ENCODE measurements at regions not wholly inside any gene's neighbourhood (a gene's known extent, or its start where the extent isn't known, plus 50 kb on each side); places are given as distances from the start of the nearest gene placed in this dataset.

DNA sequence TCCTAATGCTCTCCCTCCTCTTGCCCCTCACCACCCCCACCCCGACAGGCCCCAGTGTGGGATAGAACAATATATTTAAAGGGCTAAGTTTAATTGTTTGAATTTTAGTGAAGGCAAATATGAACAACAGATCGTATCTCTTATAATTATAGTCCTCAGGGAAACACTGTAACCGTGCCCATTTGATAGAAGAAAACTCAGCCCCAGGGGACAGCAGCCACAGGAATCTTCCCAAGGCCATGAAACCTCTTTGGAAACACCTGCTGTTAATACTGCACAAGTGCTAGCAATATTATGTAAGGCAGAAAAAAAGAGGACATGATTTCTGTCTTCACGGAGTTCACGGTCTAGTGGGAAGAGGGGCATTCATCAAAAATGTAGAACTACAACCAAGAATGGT is 142.2 kb downstream of the URB2 start:
- no peak overlapping the region for H3K9ac ChIP-seq (replicated peaks in 1 of 4; ENCODE audit: extremely low read depth in 1 of 4, low read depth in 3 of 4, low read length in 3 of 4)
- no peak overlapping the region for H3K14ac ChIP-seq (ENCODE audit: insufficient read length)
- H3K4me3 ChIP-seq (ENCODE audit: extremely low read depth in 1 of 4, insufficient read depth in 2 of 4, low read depth in 3 of 4, low read length in 4 of 4): no peak overlapping the region
- H3K36me3 ChIP-seq (ENCODE audit: control insufficient read depth in 2 of 4, insufficient read depth in 4 of 4, low read length in 3 of 4): peaks cover 0 to 2% (median 0%) of the 10 kb centered on the region in 4 experiments; a peak in 1 of 8 replicates
- no peak overlapping the region for H3K56ac ChIP-seq (replicated peaks; ENCODE audit: insufficient read length, low read depth, low read length)
- no peak overlapping the region for H2AK5ac ChIP-seq (ENCODE audit: low read depth, low read length)
- no peak overlapping the region for H4K5ac ChIP-seq (ENCODE audit: insufficient read length, low read depth, low read length)
- no peak overlapping the region for H3K23ac ChIP-seq (ENCODE audit: insufficient read length)
- no peak overlapping the region for H2BK15ac ChIP-seq (ENCODE audit: low read length)
- 90% methylated on average over 5 of the region's 5 CpGs; no CpG with 5 or more reads in 1 of the 2 experiments for WGBS, 2 experiments (ENCODE audit: extremely low coverage in 1 of 2, insufficient coverage in 1 of 2, insufficient read length in 1 of 2, insufficient replicate concordance in 2 of 2, low coverage in 1 of 2, low lambda C conversion rate in 2 of 2, missing lambda C conversion rate in 1 of 2)
- FAIRE-seq (no peak), DNase-seq (ENCODE audit: low read depth in 1 of 2, low spot score in 2 of 2) (no peak)
- no peak overlapping the region for H2BK120ac ChIP-seq (replicated peaks; ENCODE audit: low read depth, low read length)
- H3K4me2 ChIP-seq (ENCODE audit: insufficient read depth in 1 of 2, low read depth in 2 of 2, low read length in 2 of 2): no peak overlapping the region
- 0 out of 2 replicates have a peak overlapping the region, but pooled peaks have one; percentile 15 for H2AFZ ChIP-seq (ENCODE audit: low read length)
- H4K8ac ChIP-seq (ENCODE audit: extremely low read depth, insufficient read depth, low read length): no peak overlapping the region
- ChIA-PET POLR2A (ENCODE audit: partially characterized antibody) (no interaction called here), CTCF (ENCODE audit: partially characterized antibody) (no interaction called here)
- no peak overlapping the region for H2BK5ac ChIP-seq (ENCODE audit: low read depth, low read length)
- no peak overlapping the region for H2BK12ac ChIP-seq (ENCODE audit: low read depth, low read length)
- no peaks in the 10 kb centered on the region for H3K23me2 ChIP-seq (ENCODE audit: low read depth, low read length)
- H3K79me2 ChIP-seq (ENCODE audit: control insufficient read depth in 1 of 2, insufficient read depth in 2 of 2, low read length in 2 of 2): no peaks in the 10 kb centered on the region
- H3K27ac ChIP-seq (ENCODE audit: low read depth, low read length): no peak overlapping the region
- no peaks in the 10 kb centered on the region for H3K79me1 ChIP-seq (ENCODE audit: low read depth, low read length)
- H4K91ac ChIP-seq (replicated peaks; ENCODE audit: insufficient read length, low read length): no peak overlapping the region
- H3K9me3 ChIP-seq (ENCODE audit: insufficient read depth in 2 of 2, low read depth in 1 of 2, low read length in 1 of 2): no peaks in the 10 kb centered on the region
- H3K27me3 ChIP-seq (replicated peaks in 1 of 4; ENCODE audit: control insufficient read depth in 3 of 4, extremely low read depth in 1 of 4, insufficient read depth in 3 of 4, low read length in 3 of 4): no peaks in the 10 kb centered on the region
- no peaks in the 10 kb centered on the region for H4K20me1 ChIP-seq (replicated peaks in 1 of 2; ENCODE audit: control insufficient read depth in 1 of 2, insufficient read depth in 2 of 2, low read length in 2 of 2)
- H3K4ac ChIP-seq (replicated peaks; ENCODE audit: insufficient read length, low read depth, low read length): no peak overlapping the region
- H2BK20ac ChIP-seq (ENCODE audit: low read length): no peak overlapping the region
- H3K4me1 ChIP-seq (replicated peaks in 1 of 4; ENCODE audit: control insufficient read depth in 3 of 4, insufficient read depth in 4 of 4, low read length in 3 of 4): no peaks in the 10 kb centered on the region
- TF ChIP-seq CBX5 (IDR thresholded peaks at IDR 0.05; ENCODE audit: low read depth, low read length): no peak
- TF ChIP-seq, protein P1, sequence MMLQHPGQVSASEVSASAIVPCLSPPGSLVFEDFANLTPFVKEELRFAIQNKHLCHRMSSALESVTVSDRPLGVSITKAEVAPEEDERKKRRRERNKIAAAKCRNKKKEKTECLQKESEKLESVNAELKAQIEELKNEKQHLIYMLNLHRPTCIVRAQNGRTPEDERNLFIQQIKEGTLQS (IDR thresholded peaks at IDR 0.05; ENCODE audit: insufficient read depth, low read depth, low read length): no peak
- TF ChIP-seq RXRA (IDR thresholded peaks at IDR 0.05; ENCODE audit: insufficient read depth, low read depth, low read length): no peak
- no peak for TF ChIP-seq RNF2 (IDR thresholded peaks at IDR 0.05; ENCODE audit: borderline replicate concordance, low read depth, low read length, missing control alignments, poor library complexity, severe bottlenecking)
- TF ChIP-seq BCL11A (IDR thresholded peaks at IDR 0.05; ENCODE audit: low read depth in 2 of 2, low read length in 2 of 2): no peak
- H3K18ac ChIP-seq (ENCODE audit: extremely low read depth, low read length): no peak overlapping the region
